Psoas muscle (tissue), 7 donors: ENCODE measurements at regions not wholly inside any gene's neighbourhood (a gene's known extent, or its start where the extent isn't known, plus 50 kb on each side); places are given as distances from the start of the nearest gene placed in this dataset.

ENCODE experiments used
- ATAC-seq, 4 donors: fragments of 200-7000 bp; cut with Tn5 transposase; one replicate each; pipeline ENCODE4 v1.9.1; 2020; ENCODE audit warnings: moderate library complexity in 3 of 4, mild to moderate bottlenecking in 2 of 4
- DNase-seq, 2 donors: peaks; one replicate each; pipeline ENCODE4 v3.0.0-alpha.2; 2020
- H3K27ac ChIP-seq: fragments of 200-600 bp; one replicate; pipeline ENCODE4 v1.8.0; 2022
- H3K27me3 ChIP-seq, 3 donors: fragments of 200-600 bp in 1 of 3; one replicate each; pipeline versions ENCODE4 v1.6.1 to v1.8.0; 2013 to 2022; ENCODE audit warnings: low read length in 2 of 3, mild to moderate bottlenecking in 2 of 3, moderate library complexity in 1 of 3; ENCODE audit not compliant: insufficient read depth in 3 of 3
- H3K36me3 ChIP-seq, 2 donors: fragments of 200-600 bp in 1 of 2; one replicate each; pipeline versions ENCODE4 v1.6.1 to v1.8.0; 2013 to 2022; ENCODE audit warnings: low read depth in 1 of 2, mild to moderate bottlenecking in 1 of 2, moderate library complexity in 1 of 2; ENCODE audit not compliant: insufficient read depth in 1 of 2
- H3K4me1 ChIP-seq: fragments of 200-600 bp; one replicate; pipeline ENCODE4 v1.8.0; 2022
- H3K4me3 ChIP-seq: fragments of 200-600 bp; one replicate; pipeline ENCODE4 v1.8.0; 2022; ENCODE audit warnings: mild to moderate bottlenecking
- H3K9me3 ChIP-seq: fragments of 200-600 bp; one replicate; pipeline ENCODE4 v1.8.0; 2022
- WGBS, 3 donors: extraction: QIAGEN DNeasy Blood & Tissue Kit; methylation state at CpG; one replicate each; pipeline versions ENCODE4 v1.1.6 to v1.1.7; 2013; 5-methylcytosine and 5-hydroxymethylcytosine counted together
- intact Hi-C, 2 donors: fragments of 100-400 bp; cut with DNase I; formaldehyde crosslinking; loops; one replicate each; pipeline versions ENCODE4 v1.11.0 to v1.14.2; 2022
- TF ChIP-seq, protein P1 (sequence below): fragments of 200-600 bp; IDR thresholded peaks from one replicate; pipeline ENCODE4 v1.8.0; 2022; ENCODE audit warnings: antibody characterized with exemption
- donor health status: healthy with polysubstance abuse.
- donor health status: DM: no; HTN: no; CAD: no; lungs with moderate emphysema.
- donor health status: Bipolar disorder and iron deficiency.
- donor health status: healthy.
- donor health status: DM: yes; HTN: yes; CAD: no.
- donor health status: DM: no; HTN: no; CAD: no.
- donor health status: DM: yes; HTN: yes; CAD: no.

DNA sequence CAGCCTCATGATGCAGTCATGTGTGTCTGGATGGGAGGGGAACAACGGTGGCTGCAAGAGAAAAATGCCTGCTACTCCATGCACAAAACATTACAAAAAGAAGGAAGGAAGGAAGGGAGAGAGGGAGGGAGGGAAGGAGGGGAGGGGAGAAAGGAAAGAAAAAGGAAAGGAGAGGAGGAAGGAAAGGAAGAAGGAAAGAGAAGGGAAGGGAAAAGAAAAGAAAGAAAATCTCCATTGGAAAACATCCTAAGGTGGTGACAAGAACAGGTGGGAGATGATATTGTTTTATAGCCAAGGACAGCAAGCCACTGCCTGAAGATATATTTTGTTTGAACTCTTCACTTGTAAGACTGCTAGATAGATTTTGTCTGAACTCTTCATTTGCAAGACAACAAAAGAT is 171.8 kb upstream of the EGLN3 start:
- 38 to 57% (median 50%) methylated on average over 1 of the region's 1 CpG for WGBS, 3 donors
- no peaks in the 10 kb centered on the region for H3K36me3 ChIP-seq
- H3K4me1 ChIP-seq: no peaks in the 10 kb centered on the region
- H3K9me3 ChIP-seq: no peaks in the 10 kb centered on the region
- H3K27ac ChIP-seq: no peak overlapping the region
- no peak overlapping the region for H3K4me3 ChIP-seq
- intact Hi-C loops: no loop called here
- H3K27me3 ChIP-seq: no peaks in the 10 kb centered on the region
- no peak for DNase-seq
- TF ChIP-seq, protein P1, sequence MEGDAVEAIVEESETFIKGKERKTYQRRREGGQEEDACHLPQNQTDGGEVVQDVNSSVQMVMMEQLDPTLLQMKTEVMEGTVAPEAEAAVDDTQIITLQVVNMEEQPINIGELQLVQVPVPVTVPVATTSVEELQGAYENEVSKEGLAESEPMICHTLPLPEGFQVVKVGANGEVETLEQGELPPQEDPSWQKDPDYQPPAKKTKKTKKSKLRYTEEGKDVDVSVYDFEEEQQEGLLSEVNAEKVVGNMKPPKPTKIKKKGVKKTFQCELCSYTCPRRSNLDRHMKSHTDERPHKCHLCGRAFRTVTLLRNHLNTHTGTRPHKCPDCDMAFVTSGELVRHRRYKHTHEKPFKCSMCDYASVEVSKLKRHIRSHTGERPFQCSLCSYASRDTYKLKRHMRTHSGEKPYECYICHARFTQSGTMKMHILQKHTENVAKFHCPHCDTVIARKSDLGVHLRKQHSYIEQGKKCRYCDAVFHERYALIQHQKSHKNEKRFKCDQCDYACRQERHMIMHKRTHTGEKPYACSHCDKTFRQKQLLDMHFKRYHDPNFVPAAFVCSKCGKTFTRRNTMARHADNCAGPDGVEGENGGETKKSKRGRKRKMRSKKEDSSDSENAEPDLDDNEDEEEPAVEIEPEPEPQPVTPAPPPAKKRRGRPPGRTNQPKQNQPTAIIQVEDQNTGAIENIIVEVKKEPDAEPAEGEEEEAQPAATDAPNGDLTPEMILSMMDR: no peak
- ATAC-seq: no peak

- 69 to 82% (median 76%) methylated on average over 3 of the region's 3 CpGs for WGBS, 3 donors
- no peaks in the 10 kb centered on the region for H3K9me3 ChIP-seq
Observed at GRCh38 chr14:34122081-34122480, 171.2 kb upstream of the EGLN3 start.

DNA sequence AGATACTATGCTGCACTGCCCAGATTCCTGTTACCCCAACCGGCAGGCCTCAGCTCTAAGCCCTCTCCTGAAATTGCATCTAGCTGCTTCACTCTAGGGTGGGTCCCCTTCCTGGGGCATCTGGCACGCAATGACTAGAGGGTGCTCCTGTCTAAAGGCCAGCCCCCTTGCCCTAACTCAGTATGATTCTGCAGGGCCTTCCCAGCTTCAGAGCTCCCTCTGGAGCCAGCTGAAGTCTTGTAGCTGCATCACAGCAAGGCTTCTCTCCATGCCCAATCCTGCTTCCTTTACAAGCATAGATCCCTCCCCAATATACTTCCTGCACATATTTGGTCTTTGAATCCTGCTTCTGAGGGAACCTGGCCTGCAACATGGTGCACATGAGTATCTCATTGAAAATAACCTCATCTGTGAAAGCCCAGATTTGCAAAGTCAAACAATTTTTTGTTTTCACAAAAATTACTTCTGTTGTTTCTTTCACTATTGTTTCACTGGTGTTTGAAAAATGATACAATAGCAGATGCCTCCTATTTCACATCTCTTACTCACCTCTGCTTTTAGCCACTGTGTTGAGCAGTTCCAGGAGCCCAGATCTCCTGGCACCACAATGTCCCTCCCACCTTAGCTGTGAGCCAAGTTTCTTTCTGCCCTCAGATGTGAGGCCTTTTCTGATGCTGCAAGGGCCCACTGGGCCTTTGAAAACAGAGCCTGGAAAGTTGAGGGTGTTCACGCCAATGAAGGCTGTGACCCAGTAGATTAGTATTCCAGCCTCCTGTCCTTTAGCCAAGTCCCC is 169.5 kb upstream of the EGLN3 start:
- no peak overlapping the region for H3K27ac ChIP-seq
- peak; percentile 54 to 92 (median 56) for ATAC-seq

More at GRCh38 chr14:34122081-34122480, 171.2 kb upstream of the EGLN3 start:
- TF ChIP-seq, protein P1: no peak
- no peak for DNase-seq
- Histone ChIP-seq H3K27me3 (no peaks in the 10 kb centered on the region), H3K27ac (no peak overlapping the region), H3K36me3 (no peaks in the 10 kb centered on the region), H3K4me1 (no peaks in the 10 kb centered on the region), H3K4me3 (no peak overlapping the region)
- no peak for ATAC-seq
- intact Hi-C loops: no loop called here

GRCh38 chr14:34119107-34119858 is 168.4 kb upstream of the EGLN3 start:
- H3K36me3 ChIP-seq: no peaks in the 10 kb centered on the region
- WGBS, 3 donors: 92% methylated on average over 5 of the region's 5 CpGs
- H3K9me3 ChIP-seq: peaks cover 4% of the 10 kb centered on the region
- TF ChIP-seq, protein P1: no peak
- no peaks in the 10 kb centered on the region for H3K4me1 ChIP-seq
- no peak overlapping the region for H3K27ac ChIP-seq
- no peaks in the 10 kb centered on the region for H3K27me3 ChIP-seq
- intact Hi-C loops: no loop called here
- ATAC-seq (no peak), DNase-seq (no peak)
- H3K4me3 ChIP-seq: no peak overlapping the region

More for the DNA sequence above, 169.5 kb upstream of the EGLN3 start:
- Histone ChIP-seq H3K4me1 (no peaks in the 10 kb centered on the region), H3K27me3 (no peaks in the 10 kb centered on the region), H3K4me3 (no peak overlapping the region), H3K36me3 (no peaks in the 10 kb centered on the region), H3K9me3 (peaks cover 4% of the 10 kb centered on the region)
- TF ChIP-seq, protein P1: no peak
- intact Hi-C loops: no loop called here
- 68 to 80% (median 78%) methylated on average over 3 of the region's 3 CpGs for WGBS, 3 donors
- DNase-seq: no peak
